SK-N-MC (cell line): ENCODE measurements at regions not wholly inside any gene's neighbourhood (a gene's known extent, or its start where the extent isn't known, plus 50 kb on each side); places are given as distances from the start of the nearest gene placed in this dataset.
A peak's percentile ranks its signal among the peaks of the same experiment; 100 is the strongest.

Experiments used
- DNase-seq: peaks from one replicate; pipeline ENCODE4 v3.0.0-alpha.2; 2011; ENCODE audit warnings: low read depth, low spot score
- H3K27ac ChIP-seq: fragments of 200-600 bp; sonication (generic); 2 replicates; pipeline ENCODE4 v1.5.1; 2016; ENCODE audit warnings: mixed run types
- H3K36me3 ChIP-seq: fragments of 200-600 bp; sonication (generic); 2 replicates; pipeline ENCODE4 v1.6.1; 2017; ENCODE audit warnings: antibody characterized with exemption, low read length, mixed read lengths; ENCODE audit not compliant: insufficient read depth
- H3K4me3 ChIP-seq: fragments of 200-600 bp; sonication (generic); 2 replicates; pipeline ENCODE4 v1.5.1; 2016
- H3K9ac ChIP-seq: fragments of 200-600 bp; sonication (generic); 2 replicates; pipeline ENCODE4 v1.8.0; 2017; ENCODE audit warnings: mixed run types, mixed read lengths; ENCODE audit not compliant: insufficient read length
- H3K9me3 ChIP-seq: fragments of 200-600 bp; sonication (generic); 2 replicates; pipeline ENCODE4 v1.6.1; 2017; ENCODE audit warnings: low read depth, mild to moderate bottlenecking, antibody characterized with exemption, low read length, moderate library complexity, mixed read lengths
- EZH2 ChIP-seq: fragments of 200-600 bp; sonication (generic); IDR thresholded peaks from one replicate; pipeline ENCODE4 v1.6.1; 2017; ENCODE audit warnings: antibody characterized with exemption
- FOXP2 ChIP-seq: optimal IDR thresholded peaks from 2 replicates; pipeline ENCODE3; 2011; ENCODE audit warnings: mild to moderate bottlenecking, moderate library complexity; ENCODE audit not compliant: insufficient read depth; ENCODE audit errors: extremely low read length, control extremely low read depth
- POLR2AphosphoS5 ChIP-seq: IDR thresholded peaks from 2 replicates; pipeline ENCODE4 v1.6.1; 2012; ENCODE audit warnings: mild to moderate bottlenecking, low read depth, low read length, borderline replicate concordance

GRCh38 chr2:220192994-220193753, 565.7 kb downstream of the SLC4A3 start:
- no peak for DNase-seq
- TF ChIP-seq POLR2AphosphoS5 (no peak), FOXP2 (no peak), EZH2 (no peak)
- no peaks in the 10 kb centered on the region for H3K9me3 ChIP-seq

GRCh38 chr2:220194630-220195584, 567.5 kb downstream of the SLC4A3 start:
- H3K9me3 ChIP-seq, result no peaks in the 10 kb centered on the region
- no peaks in the 10 kb centered on the region for H3K36me3 ChIP-seq
- no peak overlapping the region for H3K27ac ChIP-seq
- no peak for TF ChIP-seq EZH2
- TF ChIP-seq POLR2AphosphoS5, result no peak
- no peak for TF ChIP-seq FOXP2
- no peak for DNase-seq
- H3K9ac ChIP-seq, result no peak overlapping the region
- H3K4me3 ChIP-seq, result no peak overlapping the region

More at GRCh38 chr2:220192994-220193753, 565.7 kb downstream of the SLC4A3 start:
- Histone ChIP-seq H3K27ac (no peak overlapping the region), H3K9ac (no peak overlapping the region), H3K36me3 (no peaks in the 10 kb centered on the region), H3K4me3 (no peak overlapping the region)

GRCh38 chr2:220198896-220199295, 571.5 kb downstream of the SLC4A3 start:
- Histone ChIP-seq H3K27ac (no peak overlapping the region), H3K36me3 (no peaks in the 10 kb centered on the region), H3K9ac (no peak overlapping the region), H3K9me3 (no peaks in the 10 kb centered on the region), H3K4me3 (no peak overlapping the region)
- no peak for DNase-seq
- TF ChIP-seq FOXP2 (peak; percentile 48), EZH2 (no peak), POLR2AphosphoS5 (no peak; the same call in 1 of the 2 replicates)

GRCh38 chr2:220202066-220202465, 574.6 kb downstream of the SLC4A3 start:
- TF ChIP-seq EZH2 (no peak), POLR2AphosphoS5 (no peak), FOXP2 (no peak)
- H3K36me3 ChIP-seq, result no peaks in the 10 kb centered on the region
- H3K9ac ChIP-seq, result no peak overlapping the region
- no peak overlapping the region for H3K4me3 ChIP-seq
- no peak overlapping the region for H3K27ac ChIP-seq
- no peaks in the 10 kb centered on the region for H3K9me3 ChIP-seq
- DNase-seq, result no peak

- no peak for TF ChIP-seq EZH2
- no peak for TF ChIP-seq POLR2AphosphoS5
- TF ChIP-seq FOXP2, result no peak
- no peak overlapping the region for H3K9ac ChIP-seq
These were observed 581.7 kb downstream of the SLC4A3 start for GRCh38 chr2:220209093-220209492.

GRCh38 chr2:220209751-220210150, 582.3 kb downstream of the SLC4A3 start:
- H3K4me3 ChIP-seq, result no peak overlapping the region
- no peaks in the 10 kb centered on the region for H3K36me3 ChIP-seq
- no peaks in the 10 kb centered on the region for H3K9me3 ChIP-seq
- no peak overlapping the region for H3K9ac ChIP-seq
- DNase-seq, result no peak
- H3K27ac ChIP-seq, result 0 out of 2 replicates have a peak overlapping the region, but pooled peaks have one; percentile 4
- TF ChIP-seq POLR2AphosphoS5, result no peak
- TF ChIP-seq EZH2, result no peak
- no peak for TF ChIP-seq FOXP2

More at GRCh38 chr2:220209093-220209492, 581.7 kb downstream of the SLC4A3 start:
- peak overlapping the region; percentile 2; the same call in 1 of the 2 replicates for H3K27ac ChIP-seq
- H3K4me3 ChIP-seq, result no peak overlapping the region
- no peak for DNase-seq
- no peaks in the 10 kb centered on the region for H3K9me3 ChIP-seq
- H3K36me3 ChIP-seq, result no peaks in the 10 kb centered on the region

GRCh38 chr2:220212296-220213080, 585.1 kb downstream of the SLC4A3 start:
- no peak for DNase-seq
- Histone ChIP-seq H3K27ac (peak overlapping the region; percentile 67), H3K36me3 (no peaks in the 10 kb centered on the region), H3K9me3 (no peaks in the 10 kb centered on the region), H3K9ac (no peak overlapping the region), H3K4me3 (peak overlapping the region; percentile 64)
- no peak for TF ChIP-seq EZH2
- peak; percentile 8 for TF ChIP-seq FOXP2
- no peak for TF ChIP-seq POLR2AphosphoS5
